NT2/D1 (cell line): ENCODE measurements at regions not wholly inside any gene's neighbourhood (a gene's known extent, or its start where the extent isn't known, plus 50 kb on each side); places are given as distances from the start of the nearest gene placed in this dataset.
"Not testable (repeated sequence)": the region's sequence is repeated elsewhere in the genome, so short reads cannot be mapped to it uniquely, and the experiment has no call there.

Experiments
- DNase-seq: peaks from one replicate; pipeline ENCODE4 v3.0.0-alpha.2; 2011; ENCODE audit warnings: low read depth, low spot score
- H3K27me3 ChIP-seq: 2 replicates; pipeline ENCODE4 v1.6.0; 2011; ENCODE audit warnings: mild to moderate bottlenecking; ENCODE audit not compliant: insufficient read length, insufficient read depth
- H3K36me3 ChIP-seq: 2 replicates; pipeline ENCODE4 v1.6.1; 2011; ENCODE audit warnings: mild to moderate bottlenecking, low read length, mixed read lengths; ENCODE audit not compliant: insufficient read depth, insufficient read length
- H3K4me1 ChIP-seq: 2 replicates; pipeline ENCODE4 v1.5.1; 2011; ENCODE audit not compliant: insufficient read depth, insufficient read length
- H3K4me3 ChIP-seq: 2 replicates; pipeline ENCODE4 v1.5.1; 2011; ENCODE audit warnings: low read depth; ENCODE audit not compliant: insufficient read length
- H3K9ac ChIP-seq: 2 replicates; pipeline ENCODE4 v1.6.0; 2011; ENCODE audit warnings: low read depth; ENCODE audit not compliant: insufficient read length
- H3K9me3 ChIP-seq: 2 replicates; pipeline ENCODE4 v1.5.1; 2011; ENCODE audit warnings: mild to moderate bottlenecking, low read length; ENCODE audit not compliant: insufficient read depth
- SUZ12 ChIP-seq: IDR thresholded peaks from 2 replicates; pipeline ENCODE4 v1.6.1; 2011; ENCODE audit not compliant: insufficient read length, insufficient read depth; ENCODE audit errors: extremely low read depth
- YY1 ChIP-seq: IDR thresholded peaks from 2 replicates; pipeline ENCODE4 v1.6.1; 2011; ENCODE audit not compliant: insufficient read length, insufficient read depth
- ZNF274 ChIP-seq: IDR thresholded peaks from 2 replicates; pipeline ENCODE4 v1.6.1; 2011; ENCODE audit warnings: mild to moderate bottlenecking, low read depth, low read length

DNA sequence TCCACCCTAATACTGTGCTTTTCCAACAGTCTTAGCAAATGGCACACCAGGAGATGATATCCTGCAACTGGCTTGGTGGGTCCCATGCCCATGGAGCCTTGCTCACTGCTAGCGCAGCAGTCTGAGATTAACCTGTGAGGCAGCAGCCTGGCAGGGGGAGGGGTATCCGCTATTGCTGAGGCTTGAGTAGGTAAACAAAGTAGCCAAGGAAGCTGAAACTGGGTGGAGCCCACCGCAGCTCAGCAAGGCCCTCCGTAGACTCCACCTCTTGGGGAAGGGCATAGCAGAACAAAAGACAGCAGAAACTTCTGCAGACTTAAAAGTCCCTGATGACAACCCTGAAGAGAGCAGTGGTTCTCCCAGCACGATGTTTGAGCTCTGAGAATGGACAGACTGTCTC is 399.0 kb downstream of the CCSER2 start:
- Histone ChIP-seq H3K27me3 (no peaks in the 10 kb centered on the region), H3K9ac (no peak overlapping the region), H3K4me3 (no peak overlapping the region), H3K9me3 (no peaks in the 10 kb centered on the region), H3K4me1 (no peaks in the 10 kb centered on the region), H3K36me3 (no peaks in the 10 kb centered on the region)
- DNase-seq: peak; percentile 22
- TF ChIP-seq SUZ12: no peak
- no peak for TF ChIP-seq YY1
- TF ChIP-seq ZNF274: no peak

DNA sequence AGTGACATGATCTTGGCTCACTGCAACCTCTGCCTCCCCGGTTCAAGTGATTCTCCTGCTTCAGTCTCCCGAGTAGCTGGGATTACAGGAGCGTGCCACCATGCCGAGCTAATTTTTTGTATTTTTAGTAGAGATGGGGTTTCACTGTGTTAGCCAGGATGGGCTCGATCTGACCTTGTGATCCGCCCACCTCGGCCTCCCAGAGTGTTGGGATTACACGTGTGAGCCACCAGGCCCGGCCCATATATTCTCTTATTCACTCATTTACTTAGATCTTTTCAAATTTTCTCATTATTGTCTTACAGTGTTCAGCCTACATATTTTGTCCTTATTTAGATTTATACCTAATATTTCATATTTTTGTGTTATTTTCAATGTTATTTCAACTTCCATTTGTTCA is 410.7 kb downstream of the CCSER2 start:
- not testable (repeated sequence) for H3K9ac ChIP-seq, H3K4me1 ChIP-seq, H3K27me3 ChIP-seq, H3K36me3 ChIP-seq, DNase-seq, H3K4me3 ChIP-seq, H3K9me3 ChIP-seq

- no peaks in the 10 kb centered on the region for H3K9me3 ChIP-seq
- no peak for TF ChIP-seq ZNF274
- no peak for TF ChIP-seq SUZ12
- no peak for TF ChIP-seq YY1
- no peaks in the 10 kb centered on the region for H3K27me3 ChIP-seq
- H3K4me1 ChIP-seq: no peaks in the 10 kb centered on the region
- H3K9ac ChIP-seq: no peak overlapping the region
- H3K36me3 ChIP-seq: no peaks in the 10 kb centered on the region
- no peak overlapping the region for H3K4me3 ChIP-seq
- DNase-seq: no peak
These were observed 411.3 kb downstream of the CCSER2 start for GRCh38 chr10:84739641-84740040.

DNA sequence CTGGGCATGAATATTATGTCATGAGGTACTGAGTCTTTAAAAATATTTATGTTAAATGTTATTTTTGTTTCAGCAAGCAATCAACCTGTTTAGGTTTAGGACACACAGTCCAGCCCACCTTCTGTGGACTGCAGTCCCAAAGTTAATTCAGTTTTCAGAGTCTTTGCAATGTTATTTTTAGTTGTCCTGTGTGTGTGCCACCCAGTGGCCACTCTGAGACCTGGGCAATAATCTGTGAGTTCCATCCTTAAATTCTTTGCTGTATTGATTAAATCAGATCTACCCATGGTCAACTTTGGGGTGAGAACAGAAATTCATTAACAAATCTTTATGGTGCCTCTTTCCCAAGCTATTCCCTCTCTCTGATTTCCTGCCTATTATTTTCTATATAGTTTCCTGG is 415.1 kb downstream of the CCSER2 start:
- Histone ChIP-seq H3K27me3 (no peaks in the 10 kb centered on the region), H3K9ac (no peak overlapping the region), H3K4me3 (no peak overlapping the region), H3K4me1 (no peaks in the 10 kb centered on the region), H3K9me3 (no peaks in the 10 kb centered on the region), H3K36me3 (no peaks in the 10 kb centered on the region)
- no peak for DNase-seq
- TF ChIP-seq ZNF274: no peak
- no peak for TF ChIP-seq SUZ12
- TF ChIP-seq YY1: no peak

DNA sequence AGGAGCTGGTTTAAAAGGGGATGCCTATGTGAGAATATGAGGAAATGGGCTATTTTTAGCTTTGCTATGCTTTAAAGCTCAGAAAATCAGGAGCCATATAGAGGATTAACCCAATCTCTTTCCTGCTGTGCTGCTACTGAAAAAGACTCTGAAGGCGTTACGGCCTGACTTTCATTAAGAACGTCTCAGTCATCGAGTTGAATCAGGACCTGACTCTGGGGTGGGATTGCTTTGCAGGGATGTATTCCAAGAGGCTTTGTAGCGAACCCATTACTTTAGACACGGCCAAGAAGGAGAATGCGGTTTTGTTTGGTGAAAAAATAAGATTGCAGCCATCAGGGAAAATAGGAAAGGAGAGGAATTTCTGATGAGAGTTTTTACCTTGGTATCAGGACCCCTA is 426.9 kb downstream of the CCSER2 start:
- DNase-seq: no peak
- H3K4me1 ChIP-seq: no peaks in the 10 kb centered on the region
- no peaks in the 10 kb centered on the region for H3K9me3 ChIP-seq
- no peaks in the 10 kb centered on the region for H3K27me3 ChIP-seq
- H3K4me3 ChIP-seq: no peak overlapping the region
- no peaks in the 10 kb centered on the region for H3K36me3 ChIP-seq
- TF ChIP-seq SUZ12 (no peak), ZNF274 (no peak)
- no peak overlapping the region for H3K9ac ChIP-seq

- H3K9me3 ChIP-seq, DNase-seq, H3K27me3 ChIP-seq, H3K4me1 ChIP-seq, H3K4me3 ChIP-seq, H3K9ac ChIP-seq, H3K36me3 ChIP-seq: not testable (repeated sequence)
These were observed 428.3 kb downstream of the CCSER2 start for GRCh38 chr10:84756653-84757052.

DNA sequence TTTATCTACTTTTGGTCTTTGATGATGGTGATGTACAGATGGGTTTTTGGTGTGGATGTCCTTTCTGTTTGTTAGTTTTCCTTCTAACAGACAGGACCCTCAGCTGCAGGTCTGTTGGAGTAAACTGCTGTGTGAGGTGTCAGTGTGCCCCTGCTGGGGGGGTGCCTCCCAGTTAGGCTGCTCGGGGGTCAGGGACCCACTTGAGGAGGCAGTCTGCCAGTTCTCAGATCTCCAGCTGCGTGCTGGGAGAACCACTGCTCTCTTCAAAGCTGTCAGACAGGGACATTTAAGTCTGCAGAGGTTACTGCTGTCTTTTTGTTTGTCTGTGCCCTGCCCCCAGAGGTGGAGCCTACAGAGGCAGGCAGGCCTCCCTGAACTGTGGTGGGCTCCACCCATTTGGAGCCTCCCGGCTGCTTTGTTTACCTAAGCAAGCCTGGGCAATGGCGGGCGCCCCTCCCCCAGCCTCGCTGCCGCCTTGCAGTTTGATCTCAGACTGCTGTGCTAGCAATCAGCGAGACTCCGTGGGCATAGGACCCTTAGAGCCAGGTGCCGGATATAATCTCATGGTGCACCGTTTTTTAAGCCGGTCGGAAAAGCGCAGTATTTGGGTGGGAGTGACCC is 433.7 kb downstream of the CCSER2 start:
- H3K9me3 ChIP-seq, H3K27me3 ChIP-seq, H3K4me3 ChIP-seq, H3K4me1 ChIP-seq, H3K36me3 ChIP-seq, H3K9ac ChIP-seq: not testable (repeated sequence)
- DNase-seq: peak; percentile 43

GRCh38 chr10:84762754-84763394 is 434.5 kb downstream of the CCSER2 start:
- H3K4me1 ChIP-seq: no peaks in the 10 kb centered on the region
- H3K9me3 ChIP-seq: peaks cover 6% of the 10 kb centered on the region; the same call in 1 of the 2 replicates
- no peaks in the 10 kb centered on the region for H3K36me3 ChIP-seq
- TF ChIP-seq ZNF274 (no peak), SUZ12 (no peak), YY1 (no peak)
- no peaks in the 10 kb centered on the region for H3K27me3 ChIP-seq
- peak; percentile 15 for DNase-seq
- no peak overlapping the region for H3K4me3 ChIP-seq
- no peak overlapping the region for H3K9ac ChIP-seq
